ENCODE measurements at regions not wholly inside any gene's neighbourhood (a gene's known extent, or its start where the extent isn't known, plus 50 kb on each side); places are given as distances from the start of the nearest gene placed in this dataset.
"Not testable (repeated sequence)": the region's sequence is repeated elsewhere in the genome, so short reads cannot be mapped to it uniquely, and the experiment has no call there.

DNA sequence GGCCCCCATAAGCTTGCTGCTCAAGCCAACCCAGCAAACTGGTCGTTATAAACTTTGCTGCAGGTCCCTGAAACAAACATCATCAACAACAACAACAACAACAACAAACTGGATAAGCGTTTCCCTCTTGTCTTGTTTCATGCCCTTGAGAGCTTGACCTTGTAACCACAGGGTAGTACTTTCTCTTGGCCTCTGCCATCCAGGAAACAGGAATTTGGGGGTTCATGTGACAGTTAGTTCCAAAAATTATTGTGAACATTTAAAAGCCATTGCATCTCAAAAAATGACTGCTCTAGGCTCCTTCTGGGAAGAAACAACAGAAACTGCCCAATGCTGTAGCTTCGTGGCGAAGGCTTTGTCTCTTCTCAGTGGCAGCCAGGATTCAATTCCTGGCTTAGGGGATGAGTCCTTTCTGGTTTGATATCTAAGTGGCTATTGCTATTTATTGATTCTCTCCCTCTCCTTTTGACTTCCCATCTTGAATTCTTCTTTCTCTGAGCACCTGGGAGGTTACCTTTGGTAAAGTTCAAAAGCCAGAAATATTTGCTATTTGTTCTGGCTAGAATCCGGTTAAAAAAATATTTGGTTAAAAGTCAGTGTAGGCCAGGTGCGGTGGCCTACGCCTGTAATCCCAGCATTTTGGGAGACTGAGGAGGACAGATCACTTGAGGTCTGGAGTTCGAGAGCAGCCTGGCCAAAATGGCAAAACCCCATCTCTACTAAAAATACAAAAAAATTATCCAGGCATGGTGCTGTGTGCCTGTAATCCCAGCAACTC lies 52.0 kb upstream of the CPM start:
- DNase-seq = no peak

DNA sequence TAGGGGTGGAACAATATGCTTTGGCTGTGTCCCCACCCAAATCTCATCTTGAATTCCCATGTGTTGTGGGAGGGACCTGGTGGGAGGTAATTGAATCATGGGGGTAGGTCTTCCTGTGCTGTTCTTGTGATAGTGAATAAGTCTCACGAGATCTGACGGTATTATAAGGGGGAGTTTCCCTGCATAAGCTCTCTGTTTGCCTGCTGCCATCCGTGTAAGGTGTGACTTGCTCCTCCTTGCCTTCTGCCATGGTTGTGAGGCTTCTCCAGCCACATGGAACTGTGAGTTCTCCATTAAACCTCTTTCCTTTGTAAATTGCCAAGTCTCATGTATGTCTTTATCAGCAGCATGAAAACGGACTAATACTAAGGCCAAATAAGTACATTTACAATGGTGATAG lies 64.6 kb upstream of the CPM start:
- DNase-seq = not testable (repeated sequence)

DNA sequence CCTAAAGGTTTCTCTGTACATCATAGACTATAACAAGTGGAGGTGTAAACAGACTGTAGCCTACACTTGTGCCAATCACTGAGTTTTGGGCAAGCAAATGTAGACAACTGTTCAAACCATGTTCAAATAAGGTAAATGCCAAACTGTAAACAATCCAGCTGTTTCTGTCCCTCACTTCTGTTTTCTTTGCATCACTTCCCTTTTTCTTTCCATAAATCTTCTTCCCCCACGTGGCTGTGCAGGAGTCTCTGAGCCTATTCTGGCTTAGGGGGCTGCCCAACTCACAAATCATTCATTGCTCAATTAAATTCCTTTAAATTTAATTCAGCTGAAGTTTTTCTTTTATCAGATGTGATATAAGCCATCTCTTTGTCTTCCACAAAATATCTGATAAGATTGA lies 65.1 kb upstream of the CPM start:
- no peak for DNase-seq

DNA sequence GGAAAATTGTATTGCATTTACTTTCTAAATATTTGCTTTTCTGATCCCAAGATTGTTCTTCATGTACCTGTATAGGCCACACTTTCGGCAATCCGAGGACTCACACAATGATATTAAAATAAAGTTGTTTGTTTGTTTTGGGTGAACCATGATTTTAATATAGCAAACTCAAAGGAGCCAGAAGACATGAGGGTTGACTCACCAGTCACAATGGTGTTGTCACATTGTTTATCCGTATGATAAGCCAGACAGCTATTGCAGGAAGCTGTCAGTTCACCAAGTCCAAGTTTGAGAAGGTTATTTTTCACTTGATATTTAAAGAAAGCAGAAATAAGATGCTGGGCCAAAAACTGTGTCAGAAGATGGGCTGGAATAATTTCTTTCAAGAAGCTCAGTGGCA lies 67.1 kb upstream of the CPM start:
- DNase-seq = no peak

DNA sequence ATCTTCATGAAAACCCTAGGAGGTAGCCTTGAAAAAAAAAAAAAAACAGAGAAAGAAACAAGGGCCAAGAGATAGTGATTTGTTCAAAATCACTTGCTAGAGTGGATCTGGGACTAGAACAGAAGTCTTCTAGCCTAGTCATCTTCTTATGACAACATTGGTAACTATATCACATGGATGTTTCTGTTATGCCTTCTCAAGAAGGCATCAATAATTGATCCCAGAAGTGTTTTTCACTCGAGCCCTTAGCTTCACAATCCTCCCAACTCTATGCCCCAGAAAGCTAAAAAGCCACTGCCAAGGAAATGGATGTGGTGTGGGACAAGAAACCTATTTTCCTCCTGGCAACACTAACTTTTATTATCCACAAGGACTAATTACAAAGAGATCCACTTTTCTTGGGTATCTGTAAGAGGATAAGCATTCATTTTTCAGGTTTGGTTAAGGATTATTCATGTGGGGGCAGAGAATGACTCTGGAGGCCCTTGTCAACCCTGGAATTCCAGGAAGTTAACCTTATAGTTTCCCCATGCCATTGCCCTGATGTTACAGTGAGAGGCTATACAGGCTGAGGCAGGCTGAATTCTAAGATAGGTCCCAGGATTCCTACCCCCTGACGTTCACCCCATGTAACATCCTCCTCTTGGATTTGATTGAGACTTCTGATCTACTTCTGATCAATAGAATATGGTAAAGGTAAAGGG lies 67.7 kb upstream of the CPM start:
- no peak for DNase-seq

GRCh38 chr12:69001251-69001650 lies 68.3 kb upstream of the CPM start:
- DNase-seq = no peak

- DNase-seq = no peak
These were observed 70.0 kb upstream of the CPM start for GRCh38 chr12:69002969-69003368.

DNA sequence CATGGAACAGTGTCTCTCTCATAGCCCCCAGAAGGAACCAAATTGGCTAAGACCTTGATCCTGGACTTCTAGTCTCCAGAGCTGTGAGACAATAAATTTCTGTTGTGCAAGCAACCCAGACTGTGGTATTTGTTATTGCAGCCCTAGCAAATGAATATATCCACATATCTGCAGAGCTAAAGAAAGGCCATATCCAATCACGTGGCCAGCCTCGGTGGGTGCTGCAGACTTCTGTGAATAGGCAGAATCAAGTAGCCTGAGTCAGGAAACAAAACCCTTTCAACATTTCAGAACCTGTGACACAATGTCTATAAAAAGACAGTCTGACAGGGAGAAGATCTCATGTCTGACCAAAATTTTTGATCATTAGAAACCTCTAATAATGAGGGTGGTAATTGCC lies 71.0 kb upstream of the CPM start:
- no peak for DNase-seq

GRCh38 chr12:69007101-69007854 lies 74.3 kb upstream of the CPM start:
- DNase-seq = peak; percentile 33

GRCh38 chr12:69007855-69008351 lies 74.9 kb upstream of the CPM start:
- no peak for DNase-seq

DNA sequence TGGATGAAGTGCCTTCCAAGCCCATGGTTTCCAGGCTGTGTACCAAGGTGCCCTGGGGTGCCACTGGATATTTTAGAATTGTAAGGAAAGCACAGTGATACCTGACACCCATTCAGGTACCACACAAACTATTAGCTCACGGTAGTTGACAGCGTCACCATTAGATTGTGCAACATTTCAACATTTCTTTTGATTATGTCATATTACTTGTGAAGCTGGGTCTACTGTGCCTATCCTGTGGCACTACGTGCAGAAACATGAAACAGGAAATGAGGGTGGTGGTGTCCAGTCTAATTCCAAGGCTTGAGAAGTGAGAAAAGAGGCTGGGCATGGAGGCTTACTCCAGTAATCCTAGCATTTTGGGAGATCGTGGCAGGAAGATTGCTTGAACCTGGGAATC lies 75.5 kb upstream of the CPM start:
- DNase-seq = no peak

DNA sequence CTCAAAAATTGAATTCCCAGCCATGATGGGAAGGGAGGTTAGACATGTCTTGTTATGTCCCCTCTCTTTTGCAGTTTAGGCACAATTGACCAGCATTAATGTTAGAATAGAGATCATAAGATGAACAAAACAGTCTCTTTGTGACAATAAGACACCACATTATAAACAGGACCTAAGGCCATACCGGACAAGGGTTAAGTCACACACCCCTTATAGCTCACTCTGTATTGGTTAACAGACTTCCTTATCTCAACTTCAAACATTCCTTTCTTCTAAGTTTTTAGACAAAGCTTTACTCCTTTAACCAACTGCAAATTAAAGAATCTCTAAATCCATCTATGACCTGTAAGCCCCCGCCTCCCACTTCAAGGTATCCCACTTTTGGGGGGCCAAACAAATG lies 81.1 kb upstream of the CPM start:
- DNase-seq = no peak

GRCh38 chr12:69015017-69015416 lies 82.0 kb upstream of the CPM start:
- DNase-seq = no peak

DNA sequence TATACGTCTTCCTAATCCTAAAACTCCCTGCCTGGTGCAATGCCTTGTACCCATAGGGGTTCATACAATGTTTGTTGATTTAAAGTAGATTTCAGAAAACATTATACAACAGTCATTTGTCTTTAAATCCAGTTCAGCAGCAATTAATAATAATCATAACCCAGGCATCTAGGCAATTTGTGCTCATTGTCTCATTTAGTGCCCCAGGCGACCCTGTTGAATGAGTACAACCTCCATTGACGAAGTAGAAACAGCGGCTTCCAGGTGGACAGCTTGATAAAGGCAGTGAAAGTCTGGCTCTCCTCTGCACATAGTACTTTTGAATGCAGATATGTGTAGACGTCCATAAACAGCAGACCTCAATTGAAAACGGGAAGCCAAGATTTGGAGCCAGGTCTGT lies 82.9 kb upstream of the CPM start:
- no peak for DNase-seq

DNA sequence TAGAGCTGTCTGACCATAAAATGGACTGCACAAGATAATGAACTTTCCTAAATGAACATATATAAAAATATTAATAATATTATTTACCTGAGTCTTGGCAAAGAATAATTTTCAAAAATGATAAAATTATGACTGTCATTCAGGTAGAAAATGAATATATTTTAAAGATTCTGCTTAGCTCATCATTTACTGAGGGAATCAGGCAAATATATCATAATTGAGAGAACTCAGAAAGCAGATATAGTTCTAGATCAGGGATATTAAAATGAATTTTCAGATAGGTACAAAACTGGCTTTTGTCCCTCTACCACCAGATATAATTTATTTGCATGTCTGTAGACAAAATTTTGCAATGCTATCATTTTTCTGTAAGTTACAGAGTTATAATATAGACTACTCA lies 86.1 kb upstream of the CPM start:
- DNase-seq = no peak

DNA sequence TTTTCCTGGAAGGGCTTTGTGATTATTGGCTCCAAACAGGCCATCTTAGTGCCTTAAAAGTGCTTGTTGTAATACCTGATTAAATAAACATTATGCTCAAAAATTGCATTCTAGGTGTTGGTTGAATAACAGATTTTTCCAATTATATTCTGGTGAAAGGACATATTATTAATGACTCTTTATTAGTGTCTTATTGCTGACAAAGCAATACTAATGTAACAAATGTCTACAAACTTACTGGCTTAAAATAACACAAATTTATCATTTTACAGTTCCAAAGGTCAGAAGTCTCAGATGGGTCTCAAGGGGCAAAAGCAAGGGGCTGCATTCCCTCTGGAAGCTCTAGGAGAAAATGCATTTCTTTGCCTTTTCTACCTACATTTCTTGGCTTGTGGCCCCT lies 86.9 kb upstream of the CPM start:
- no peak for DNase-seq

DNA sequence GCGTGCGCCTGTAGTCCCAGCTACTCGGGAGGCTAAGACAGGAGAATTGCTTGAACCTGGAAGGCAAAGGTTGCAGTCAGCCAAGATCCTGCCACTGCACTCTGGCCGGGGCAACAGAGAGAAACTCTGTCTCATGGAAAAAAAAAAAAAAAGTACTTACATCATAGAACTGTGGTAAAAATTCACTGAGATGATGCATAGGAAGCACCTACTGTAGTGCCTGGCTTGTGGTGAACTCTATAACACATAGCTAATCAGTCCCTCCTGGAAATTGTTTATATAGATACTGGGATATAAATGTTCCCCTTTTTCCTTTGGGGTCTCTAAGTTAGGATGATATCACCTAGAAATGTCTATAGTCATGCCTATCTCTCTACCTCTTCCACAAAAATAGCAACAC lies 89.7 kb upstream of the CPM start:
- DNase-seq = no peak

GRCh38 chr12:69023840-69024239 lies 90.9 kb upstream of the CPM start:
- no peak for DNase-seq

DNA sequence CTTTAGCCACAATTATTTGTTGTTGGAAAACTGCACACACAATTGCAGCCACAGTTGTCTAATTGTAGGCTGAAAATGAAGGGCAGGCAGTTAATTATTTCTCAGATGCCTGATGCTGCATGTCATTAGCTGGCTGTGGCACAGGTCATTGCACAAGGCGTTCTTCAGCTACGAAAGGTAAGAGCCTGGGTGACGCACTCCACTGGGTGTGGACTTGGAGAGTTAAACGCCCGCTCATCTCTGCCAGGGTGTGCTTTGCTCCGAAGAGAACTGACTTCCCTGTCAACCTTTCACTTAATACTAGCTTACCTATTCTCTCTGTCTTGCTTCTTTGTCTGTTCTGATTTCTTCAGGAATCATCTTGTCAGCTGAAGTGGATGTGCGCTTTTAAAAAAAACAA lies 91.4 kb upstream of the CPM start:
- DNase-seq = no peak

GRCh38 chr12:69024907-69025306 lies 91.9 kb upstream of the CPM start:
- DNase-seq = no peak

- no peak for DNase-seq
These were observed 93.4 kb upstream of the CPM start for GRCh38 chr12:69026336-69026735.

DNA sequence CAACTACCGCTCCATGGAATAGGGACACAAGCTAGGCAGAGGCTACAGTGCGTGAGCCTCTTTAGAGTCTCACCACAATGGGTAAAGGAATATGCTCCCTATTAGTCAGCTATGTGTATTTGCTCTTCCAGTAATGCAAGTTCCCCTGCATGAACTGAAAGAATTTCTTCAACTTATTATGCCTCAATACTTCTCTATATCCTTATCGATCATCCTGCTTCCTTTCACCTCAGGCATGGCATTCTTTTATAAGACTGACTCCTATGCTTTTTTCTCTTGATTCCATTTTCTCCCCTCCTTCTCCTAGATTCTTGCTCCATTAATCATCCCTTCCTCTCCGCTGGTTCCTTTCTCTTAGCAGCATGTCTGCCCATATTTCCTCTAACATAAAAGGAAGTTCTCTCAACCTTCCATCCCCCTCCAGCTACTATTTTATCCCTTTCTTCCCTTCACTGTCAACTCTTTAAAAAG lies 94.5 kb upstream of the CPM start:
- no peak for DNase-seq

- no peak for DNase-seq
These were observed 96.2 kb upstream of the CPM start for GRCh38 chr12:69028941-69029729.
